IMR-90 (cell line): ENCODE measurements at regions not wholly inside any gene's neighbourhood (a gene's known extent, or its start where the extent isn't known, plus 50 kb on each side); places are given as distances from the start of the nearest gene placed in this dataset.

ENCODE experiments used
- ATAC-seq: fragments of 200-7000 bp; cut with Tn5 transposase; 2 replicates; pipeline ENCODE4 v1.9.1; 2020; ENCODE audit warnings: low read depth, mild to moderate bottlenecking, moderate library complexity
- BruUV-seq: library from RNA; stranded (reverse); fragments of 400-500 nt; replicated peaks from 2 replicates; lab custom pipeline; 2021; lab: Mats Ljungman, UMichigan
- CTCF ChIA-PET: fragments of 300-600 bp; formaldehyde crosslinking; extraction: SDS; loops from one replicate; lab custom pipeline; 2021; ENCODE audit warnings: antibody characterized with exemption; lab: Yijun Ruan, JAX
- POLR2A ChIA-PET: fragments of 300-600 bp; sonication (Branson Sonifier 250); formaldehyde crosslinking; loops from one replicate; lab custom pipeline; 2022; ENCODE audit warnings: antibody characterized with exemption; ENCODE audit not compliant: unreplicated experiment; lab: Charles Lee
- DNase-seq: peaks from one replicate; pipeline ENCODE4 v3.0.0; 2013
- H2AFZ ChIP-seq: replicated peaks from 2 replicates; pipeline ENCODE3; 2013; ENCODE audit warnings: low read length, mild to moderate bottlenecking; ENCODE audit not compliant: poor library complexity
- H2AK5ac ChIP-seq: 2 replicates; pipeline ENCODE4 v1.6.1; 2013; ENCODE audit warnings: low read depth, low read length, inconsistent platforms
- H2AK9ac ChIP-seq: replicated peaks from 2 replicates; pipeline ENCODE3; 2013; ENCODE audit warnings: mild to moderate bottlenecking, low read depth, low read length, moderate library complexity; ENCODE audit not compliant: poor library complexity
- H2BK120ac ChIP-seq: 2 replicates; pipeline ENCODE4 v1.6.1; 2013; ENCODE audit warnings: low read depth, low read length, inconsistent platforms
- H2BK15ac ChIP-seq: 3 replicates; pipeline ENCODE4 v1.6.1; 2013; ENCODE audit warnings: low read depth, low read length, inconsistent platforms
- H2BK20ac ChIP-seq: 2 replicates; pipeline ENCODE4 v1.6.1; 2013; ENCODE audit warnings: low read depth, mild to moderate bottlenecking, inconsistent platforms, low read length, moderate library complexity
- H2BK5ac ChIP-seq: 2 replicates; pipeline ENCODE4 v1.6.1; 2013; ENCODE audit warnings: mild to moderate bottlenecking, low read depth, low read length, inconsistent platforms; ENCODE audit not compliant: poor library complexity, severe bottlenecking
- H3K14ac ChIP-seq: replicated peaks from 2 replicates; pipeline ENCODE4 v1.6.1; 2013; ENCODE audit warnings: low read depth, low read length, inconsistent platforms
- H3K18ac ChIP-seq: 2 replicates; pipeline ENCODE4 v1.6.1; 2013; ENCODE audit warnings: low read depth, low read length, control low read depth
- H3K23ac ChIP-seq: 2 replicates; pipeline ENCODE4 v1.6.1; 2013; ENCODE audit warnings: low read depth, low read length, inconsistent platforms
- H3K27ac ChIP-seq: 2 replicates; pipeline ENCODE4 v1.5.1; 2013; ENCODE audit warnings: mild to moderate bottlenecking, control low read depth, low read length; ENCODE audit not compliant: insufficient read depth
- H3K27me3 ChIP-seq: 2 replicates; pipeline ENCODE4 v1.6.1; 2013; ENCODE audit warnings: low read length; ENCODE audit not compliant: control insufficient read depth, insufficient read depth
- H3K36me3 ChIP-seq: 2 replicates; pipeline ENCODE4 v1.6.1; 2013; ENCODE audit warnings: low read length, mixed read lengths; ENCODE audit not compliant: control insufficient read depth, insufficient read depth
- H3K4ac ChIP-seq: 2 replicates; pipeline ENCODE4 v1.6.1; 2013; ENCODE audit warnings: low read depth, low read length, inconsistent platforms
- H3K4me1 ChIP-seq: 2 replicates; pipeline ENCODE4 v1.6.1; 2013; ENCODE audit warnings: low read length, mixed read lengths; ENCODE audit not compliant: control insufficient read depth, insufficient read depth
- H3K4me2 ChIP-seq: 2 replicates; pipeline ENCODE4 v1.6.1; 2013; ENCODE audit warnings: low read depth, mild to moderate bottlenecking, control low read depth, low read length, moderate library complexity
- H3K4me3 ChIP-seq: 2 replicates; pipeline ENCODE4 v1.5.1; 2013; ENCODE audit warnings: low read depth, mild to moderate bottlenecking, control low read depth, low read length, moderate library complexity; ENCODE audit not compliant: insufficient read depth
- H3K56ac ChIP-seq: 2 replicates; pipeline ENCODE4 v1.6.1; 2013; ENCODE audit warnings: low read length, inconsistent platforms; ENCODE audit not compliant: insufficient read depth; ENCODE audit errors: extremely low read depth
- H3K79me1 ChIP-seq, 2 experiments: 2 replicates each; pipeline ENCODE4 v1.6.1; 2013; ENCODE audit warnings: low read length in 2 of 2, inconsistent platforms in 1 of 2, low read depth in 1 of 2
- H3K9ac ChIP-seq: 2 replicates; pipeline ENCODE4 v1.6.1; 2013; ENCODE audit warnings: low read depth, low read length, control low read depth
- H3K9me1 ChIP-seq: 2 replicates; pipeline ENCODE4 v1.6.1; 2013; ENCODE audit warnings: low read length, inconsistent platforms; ENCODE audit not compliant: insufficient read depth
- H3K9me3 ChIP-seq: 2 replicates; pipeline ENCODE4 v1.6.1; 2013; ENCODE audit warnings: low read length; ENCODE audit not compliant: control insufficient read depth, insufficient read depth
- H4K20me1 ChIP-seq: 2 replicates; pipeline ENCODE4 v1.6.1; 2013; ENCODE audit warnings: low read length, inconsistent platforms; ENCODE audit not compliant: insufficient read depth
- H4K5ac ChIP-seq: 2 replicates; pipeline ENCODE4 v1.6.1; 2013; ENCODE audit warnings: mild to moderate bottlenecking, low read depth, low read length, control low read depth
- H4K8ac ChIP-seq, 2 experiments: 2 replicates each; pipeline ENCODE4 v1.6.1; 2013; ENCODE audit warnings: low read depth in 2 of 2, low read length in 2 of 2, control low read depth in 1 of 2, inconsistent platforms in 1 of 2
- H4K91ac ChIP-seq: 2 replicates; pipeline ENCODE4 v1.6.1; 2013; ENCODE audit warnings: low read depth, low read length, inconsistent platforms; ENCODE audit not compliant: insufficient read depth
- BHLHE40 ChIP-seq: fragments of 150-350 bp; IDR thresholded peaks from 2 replicates; pipeline ENCODE4 v1.6.1; 2016; ENCODE audit warnings: mild to moderate bottlenecking, low read depth, low read length
- CEBPB ChIP-seq: IDR thresholded peaks from 2 replicates; pipeline ENCODE4 v1.6.1; 2012; ENCODE audit warnings: low read depth, low read length, improper control_type of control experiment
- CHD1 ChIP-seq: IDR thresholded peaks from 2 replicates; pipeline ENCODE4 v1.6.1; 2012; ENCODE audit warnings: low read depth, low read length, improper control_type of control experiment
- CTCF ChIP-seq: conservative IDR thresholded peaks from 2 replicates; pipeline ENCODE4 v1.5.1; 2012; ENCODE audit warnings: mild to moderate bottlenecking, low read depth, low read length, improper control_type of control experiment
- ELK1 ChIP-seq: fragments of 150-350 bp; IDR thresholded peaks from 2 replicates; pipeline ENCODE4 v1.6.1; 2016; ENCODE audit warnings: low read depth, mild to moderate bottlenecking, low read length, moderate library complexity, borderline replicate concordance
- FOS ChIP-seq: fragments of 150-350 bp; IDR thresholded peaks from 2 replicates; pipeline ENCODE4 v1.6.1; 2016; ENCODE audit warnings: low read depth, low read length
- MAFK ChIP-seq: IDR thresholded peaks from 2 replicates; pipeline ENCODE4 v1.6.1; 2012; ENCODE audit warnings: low read depth, low read length, improper control_type of control experiment
- MAZ ChIP-seq: IDR thresholded peaks from 2 replicates; pipeline ENCODE4 v1.6.1; 2012; ENCODE audit warnings: low read depth, mild to moderate bottlenecking, low read length, improper control_type of control experiment, moderate library complexity, borderline replicate concordance
- MXI1 ChIP-seq: IDR thresholded peaks from 2 replicates; pipeline ENCODE4 v1.6.1; 2012; ENCODE audit warnings: low read depth, mild to moderate bottlenecking, low read length, moderate library complexity, borderline replicate concordance
- NFE2L2 ChIP-seq: fragments of 150-350 bp; IDR thresholded peaks from 2 replicates; pipeline ENCODE4 v1.6.1; 2016; ENCODE audit warnings: low read depth, mild to moderate bottlenecking, low read length
- POLR2A ChIP-seq: IDR thresholded peaks from 2 replicates; pipeline ENCODE4 v1.6.1; 2012; ENCODE audit warnings: mild to moderate bottlenecking, low read depth, low read length
- RAD21 ChIP-seq: IDR thresholded peaks from 2 replicates; pipeline ENCODE4 v1.6.1; 2012; ENCODE audit warnings: low read length, improper control_type of control experiment
- RCOR1 ChIP-seq: IDR thresholded peaks from 2 replicates; pipeline ENCODE4 v1.6.1; 2012; ENCODE audit warnings: mild to moderate bottlenecking, low read length, improper control_type of control experiment; ENCODE audit not compliant: insufficient replicate concordance
- RFX5 ChIP-seq: IDR thresholded peaks from 2 replicates; pipeline ENCODE4 v1.8.0; 2012; ENCODE audit warnings: low read depth, mild to moderate bottlenecking, low read length, moderate library complexity
- SMC3 ChIP-seq: fragments of 150-350 bp; IDR thresholded peaks from 2 replicates; pipeline ENCODE4 v1.6.1; 2016; ENCODE audit warnings: low read depth, mild to moderate bottlenecking, antibody characterized with exemption, low read length, moderate library complexity
- USF2 ChIP-seq: fragments of 150-350 bp; IDR thresholded peaks from 2 replicates; pipeline ENCODE4 v1.6.1; 2017; ENCODE audit warnings: mild to moderate bottlenecking, antibody characterized with exemption, low read length, low read depth
- WGBS, 2 experiments: methylation state at CpG; one replicate each; pipeline versions ENCODE4 v1.1.5 to v1.1.7; 2013; ENCODE audit warnings: missing lambda C conversion rate in 2 of 2; ENCODE audit not compliant: insufficient read length in 1 of 2; ENCODE audit errors: extremely low coverage in 2 of 2; 5-methylcytosine and 5-hydroxymethylcytosine counted together
- dilution Hi-C: fragments of 300-500 bp; cut with HindIII; formaldehyde crosslinking; loops from one replicate; pipeline ENCODE4 v1.14.3; 2018; ENCODE audit warnings: low sequenced_read_pairs; ENCODE audit not compliant: unreplicated experiment
- in situ Hi-C: fragments of 300-500 bp; cut with MboI; formaldehyde crosslinking; loops from 3 replicates; pipeline ENCODE4 v1.14.3; 2019; ENCODE audit warnings: low sequenced_read_pairs, inconsistent platforms, mixed read lengths
- intact Hi-C: fragments of 100-400 bp; cut with micrococcal nuclease; formaldehyde crosslinking; loops from 2 replicates; pipeline ENCODE4 v1.10.0; 2022

GRCh38 chr6:102799051-102799450 is 1405.5 kb downstream of the GRIK2 start:
- H2BK15ac ChIP-seq = no peak overlapping the region
- whole genome bisulfite sequencing, 2 experiments = no CpG with 5 or more reads among the region's 13 CpGs
- DNase-seq (no peak), ATAC-seq (no peak)
- H3K14ac ChIP-seq = no peak overlapping the region
- H3K4me3 ChIP-seq = no peak overlapping the region
- no peak overlapping the region for H2AK5ac ChIP-seq
- H2BK120ac ChIP-seq = no peak overlapping the region
- H2AFZ ChIP-seq = no peak overlapping the region
- no peak overlapping the region for H3K23ac ChIP-seq
- no peak overlapping the region for H3K4ac ChIP-seq
- in situ Hi-C loops (no loop called here), intact Hi-C loops (no loop called here), dilution Hi-C loops (no loop called here)
- no peak overlapping the region for H2AK9ac ChIP-seq
- no peak overlapping the region for H3K4me2 ChIP-seq
- H2BK5ac ChIP-seq = no peak overlapping the region
- TF ChIP-seq RFX5 (no peak), CHD1 (no peak), MXI1 (no peak), BHLHE40 (no peak), RAD21 (no peak), SMC3 (no peak), USF2 (no peak), CEBPB (no peak), NFE2L2 (no peak), MAZ (no peak), FOS (no peak), CTCF (no peak), MAFK (no peak), POLR2A (no peak), ELK1 (no peak), RCOR1 (no peak)
- H3K27ac ChIP-seq = no peak overlapping the region
- H4K5ac ChIP-seq = no peak overlapping the region
- POLR2A ChIA-PET = no interaction called here
- no peak overlapping the region for H4K8ac ChIP-seq
- no peak overlapping the region for H4K91ac ChIP-seq
- no peaks in the 10 kb centered on the region for H4K20me1 ChIP-seq
- H2BK20ac ChIP-seq = no peak overlapping the region
- H3K4me1 ChIP-seq = no peaks in the 10 kb centered on the region
- CTCF ChIA-PET = no interaction called here
- H3K18ac ChIP-seq = no peak overlapping the region
- no peaks in the 10 kb centered on the region for H3K9me1 ChIP-seq
- peaks cover 3% of the 10 kb centered on the region; the same call in 1 of the 2 replicates for H3K9me3 ChIP-seq
- no peak overlapping the region for H3K56ac ChIP-seq
- no peaks in the 10 kb centered on the region for H3K79me1 ChIP-seq
- no peaks in the 10 kb centered on the region for H3K36me3 ChIP-seq
- no TSS peak for BruUV-seq
- H3K9ac ChIP-seq = no peak overlapping the region
- no peaks in the 10 kb centered on the region for H3K27me3 ChIP-seq
